NB4 (cell line): ENCODE measurements at regions not wholly inside any gene's neighbourhood (a gene's known extent, or its start where the extent isn't known, plus 50 kb on each side); places are given as distances from the start of the nearest gene placed in this dataset.

Experiments
- MYC ChIP-seq: IDR thresholded peaks from 2 replicates; pipeline ENCODE4 v1.6.1; 2011; ENCODE audit warnings: low read depth, low read length
- POLR2A ChIP-seq: IDR thresholded peaks from 2 replicates; pipeline ENCODE4 v1.6.1; 2011; ENCODE audit warnings: mild to moderate bottlenecking; ENCODE audit not compliant: insufficient read length; ENCODE audit errors: extremely low read depth

GRCh38 chr4:178347111-178347510 lies 904.9 kb upstream of the AGA start:
- TF ChIP-seq POLR2A (no peak), MYC (no peak)
